ENCODE measurements at regions not wholly inside any gene's neighbourhood (a gene's known extent, or its start where the extent isn't known, plus 50 kb on each side); places are given as distances from the start of the nearest gene placed in this dataset.

- Histone ChIP-seq H3K36me3 (ENCODE audit: low read depth) (no peaks in the 10 kb centered on the region), H3K27me3 (ENCODE audit: insufficient read depth, poor library complexity, severe bottlenecking) (no peaks in the 10 kb centered on the region), H3K4me3 (ENCODE audit: severe bottlenecking) (no peak overlapping the region), H3K9me3 (ENCODE audit: severe bottlenecking) (no peaks in the 10 kb centered on the region), H3K27ac (ENCODE audit: poor library complexity, severe bottlenecking) (no peak overlapping the region), H3K4me1 (ENCODE audit: insufficient read depth, poor library complexity, severe bottlenecking) (no peaks in the 10 kb centered on the region)
- DNase-seq (ENCODE audit: low spot score): no peak
- ATAC-seq (ENCODE audit: low read depth): no peak
- no peak for TF ChIP-seq CTCF (IDR thresholded peaks at IDR 0.05; ENCODE audit: poor library complexity, severe bottlenecking)
Observed at GRCh38 chr21:33985117-33986050, 69.8 kb upstream of the ATP5PO start.

DNA sequence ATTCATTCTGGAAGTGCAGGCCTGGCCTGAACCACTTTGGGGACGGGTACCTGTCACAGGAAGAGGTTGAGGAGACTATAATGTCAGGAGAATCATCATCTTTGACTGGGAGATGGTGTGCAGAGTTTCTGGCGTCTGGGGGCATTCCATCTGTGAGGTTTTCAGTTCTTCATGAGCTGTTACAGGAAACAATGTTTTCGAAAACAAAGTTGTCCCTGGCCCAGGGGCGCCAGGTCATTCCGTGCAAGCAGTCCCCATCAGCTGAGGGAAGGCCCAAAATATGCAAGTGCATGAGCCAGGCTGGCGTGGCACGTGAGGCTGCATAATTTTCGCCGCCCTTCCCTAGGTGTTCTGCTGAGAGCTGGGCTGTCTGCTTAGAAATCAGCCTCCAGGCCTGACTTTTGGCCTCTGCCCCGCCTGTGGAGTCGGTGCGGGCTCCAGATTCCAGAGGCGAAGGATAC lies 68.4 kb upstream of the ATP5PO start:
- no peak for TF ChIP-seq CTCF (IDR thresholded peaks at IDR 0.05; ENCODE audit: poor library complexity, severe bottlenecking)
- Histone ChIP-seq H3K4me1 (ENCODE audit: insufficient read depth, poor library complexity, severe bottlenecking) (no peaks in the 10 kb centered on the region), H3K27me3 (ENCODE audit: insufficient read depth, poor library complexity, severe bottlenecking) (no peaks in the 10 kb centered on the region), H3K27ac (ENCODE audit: poor library complexity, severe bottlenecking) (no peak overlapping the region), H3K9me3 (ENCODE audit: severe bottlenecking) (no peaks in the 10 kb centered on the region), H3K36me3 (ENCODE audit: low read depth) (no peaks in the 10 kb centered on the region), H3K4me3 (ENCODE audit: severe bottlenecking) (no peak overlapping the region)
- DNase-seq (ENCODE audit: low spot score) (no peak), ATAC-seq (ENCODE audit: low read depth) (no peak)

GRCh38 chr21:33981391-33982101 lies 65.9 kb upstream of the ATP5PO start:
- no peak for ATAC-seq (ENCODE audit: low read depth)
- Histone ChIP-seq H3K27ac (ENCODE audit: poor library complexity, severe bottlenecking) (no peak overlapping the region), H3K27me3 (ENCODE audit: insufficient read depth, poor library complexity, severe bottlenecking) (no peaks in the 10 kb centered on the region), H3K36me3 (ENCODE audit: low read depth) (no peaks in the 10 kb centered on the region), H3K9me3 (ENCODE audit: severe bottlenecking) (no peaks in the 10 kb centered on the region), H3K4me3 (ENCODE audit: severe bottlenecking) (no peak overlapping the region), H3K4me1 (ENCODE audit: insufficient read depth, poor library complexity, severe bottlenecking) (peaks cover 8% of the 10 kb centered on the region)
- TF ChIP-seq CTCF (IDR thresholded peaks at IDR 0.05; ENCODE audit: poor library complexity, severe bottlenecking): no peak
- DNase-seq (ENCODE audit: low spot score): no peak

DNA sequence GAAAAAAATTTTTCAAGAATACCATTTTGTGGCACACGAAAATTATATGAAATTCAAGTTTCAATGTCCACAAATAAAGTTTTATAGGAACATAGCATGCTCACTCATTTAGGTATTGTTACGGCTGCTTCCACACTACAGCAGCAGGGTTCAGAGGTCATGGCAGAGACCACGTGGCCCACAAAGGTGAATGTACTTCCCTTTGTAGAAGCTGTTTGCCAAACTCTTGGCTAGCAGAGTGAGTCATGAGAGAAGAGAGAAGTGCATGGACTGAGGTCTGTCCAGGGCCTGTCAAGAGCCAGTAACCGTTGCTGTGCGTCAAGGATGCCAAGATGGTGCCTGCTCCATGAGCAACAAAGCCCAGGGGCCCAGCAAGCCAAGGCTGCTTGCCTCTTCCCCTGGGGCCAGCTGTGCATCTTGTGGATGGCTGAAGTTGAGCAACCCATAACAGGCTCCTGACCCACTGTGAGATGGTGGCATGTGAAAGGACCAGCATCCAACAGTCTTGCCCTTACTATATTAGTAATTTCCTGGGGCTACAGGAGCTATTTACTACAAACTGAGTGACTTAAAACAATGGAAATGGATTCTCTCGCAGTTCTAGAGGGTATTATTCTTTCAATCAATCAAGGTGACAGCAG lies 64.8 kb upstream of the ATP5PO start:
- Histone ChIP-seq H3K27me3 (ENCODE audit: insufficient read depth, poor library complexity, severe bottlenecking) (no peaks in the 10 kb centered on the region), H3K36me3 (ENCODE audit: low read depth) (no peaks in the 10 kb centered on the region), H3K4me3 (ENCODE audit: severe bottlenecking) (no peak overlapping the region), H3K9me3 (ENCODE audit: severe bottlenecking) (no peaks in the 10 kb centered on the region), H3K4me1 (ENCODE audit: insufficient read depth, poor library complexity, severe bottlenecking) (peaks cover 19% of the 10 kb centered on the region), H3K27ac (ENCODE audit: poor library complexity, severe bottlenecking) (no peak overlapping the region)
- no peak for TF ChIP-seq CTCF (IDR thresholded peaks at IDR 0.05; ENCODE audit: poor library complexity, severe bottlenecking)
- no peak for DNase-seq (ENCODE audit: low spot score)
- no peak for ATAC-seq (ENCODE audit: low read depth)
